ENCODE measurements at regions not wholly inside any gene's neighbourhood (a gene's known extent, or its start where the extent isn't known, plus 50 kb on each side); places are given as distances from the start of the nearest gene placed in this dataset.

DNA sequence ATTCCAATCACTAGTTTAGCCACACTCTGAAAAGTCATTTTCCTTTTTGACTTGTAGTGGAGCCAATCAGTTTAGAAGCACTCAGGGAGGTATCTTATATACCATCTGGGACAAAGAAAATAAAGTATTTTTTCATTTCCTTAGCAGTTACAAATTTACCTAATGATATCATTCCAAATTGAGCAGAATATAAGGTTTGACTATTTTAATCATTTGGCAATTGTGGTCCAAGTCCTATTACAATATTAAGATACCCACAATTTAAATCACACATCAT, 170.6 kb downstream of the LTN1 start:
- TF ChIP-seq, protein P1, sequence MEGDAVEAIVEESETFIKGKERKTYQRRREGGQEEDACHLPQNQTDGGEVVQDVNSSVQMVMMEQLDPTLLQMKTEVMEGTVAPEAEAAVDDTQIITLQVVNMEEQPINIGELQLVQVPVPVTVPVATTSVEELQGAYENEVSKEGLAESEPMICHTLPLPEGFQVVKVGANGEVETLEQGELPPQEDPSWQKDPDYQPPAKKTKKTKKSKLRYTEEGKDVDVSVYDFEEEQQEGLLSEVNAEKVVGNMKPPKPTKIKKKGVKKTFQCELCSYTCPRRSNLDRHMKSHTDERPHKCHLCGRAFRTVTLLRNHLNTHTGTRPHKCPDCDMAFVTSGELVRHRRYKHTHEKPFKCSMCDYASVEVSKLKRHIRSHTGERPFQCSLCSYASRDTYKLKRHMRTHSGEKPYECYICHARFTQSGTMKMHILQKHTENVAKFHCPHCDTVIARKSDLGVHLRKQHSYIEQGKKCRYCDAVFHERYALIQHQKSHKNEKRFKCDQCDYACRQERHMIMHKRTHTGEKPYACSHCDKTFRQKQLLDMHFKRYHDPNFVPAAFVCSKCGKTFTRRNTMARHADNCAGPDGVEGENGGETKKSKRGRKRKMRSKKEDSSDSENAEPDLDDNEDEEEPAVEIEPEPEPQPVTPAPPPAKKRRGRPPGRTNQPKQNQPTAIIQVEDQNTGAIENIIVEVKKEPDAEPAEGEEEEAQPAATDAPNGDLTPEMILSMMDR (IDR thresholded peaks at IDR 0.05): no peak
- TF ChIP-seq POLR2AphosphoS5 (IDR thresholded peaks at IDR 0.05) (no peak), POLR2A (IDR thresholded peaks at IDR 0.05) (no peak)
